Mesendoderm (in vitro differentiated cells): ENCODE measurements at regions not wholly inside any gene's neighbourhood (a gene's known extent, or its start where the extent isn't known, plus 50 kb on each side); places are given as distances from the start of the nearest gene placed in this dataset.

Experiments
- DNase-seq: peaks from one replicate; pipeline ENCODE4 v3.0.0; 2013
- H2AK5ac ChIP-seq: 2 replicates; pipeline ENCODE4 v1.6.1; 2013; ENCODE audit warnings: low read length, inconsistent platforms
- H2BK120ac ChIP-seq: 2 replicates; pipeline ENCODE4 v1.6.1; 2013; ENCODE audit warnings: low read depth, mild to moderate bottlenecking, low read length, moderate library complexity, mixed read lengths
- H2BK15ac ChIP-seq: replicated peaks from 2 replicates; pipeline ENCODE4 v1.6.1; 2013; ENCODE audit warnings: low read depth, mild to moderate bottlenecking, moderate library complexity
- H2BK5ac ChIP-seq: 2 replicates; pipeline ENCODE4 v1.6.1; 2013; ENCODE audit warnings: low read length, inconsistent platforms
- H3K18ac ChIP-seq: 2 replicates; pipeline ENCODE4 v1.6.1; 2013; ENCODE audit warnings: mild to moderate bottlenecking, low read length, mixed read lengths
- H3K23ac ChIP-seq: one replicate; pipeline ENCODE4 v1.6.1; 2013; ENCODE audit warnings: low read length
- H3K27ac ChIP-seq: 2 replicates; pipeline ENCODE4 v1.5.1; 2013; ENCODE audit warnings: low read depth, mild to moderate bottlenecking, inconsistent platforms, low read length, moderate library complexity
- H3K27me3 ChIP-seq: 2 replicates; pipeline ENCODE4 v1.6.1; 2013; ENCODE audit warnings: low read length, control low read depth, mild to moderate bottlenecking, inconsistent platforms; ENCODE audit not compliant: insufficient read depth, poor library complexity
- H3K36me3 ChIP-seq: 2 replicates; pipeline ENCODE4 v1.6.1; 2013; ENCODE audit warnings: low read length, inconsistent platforms; ENCODE audit not compliant: control insufficient read depth, insufficient read depth
- H3K4ac ChIP-seq: one replicate; pipeline ENCODE4 v1.6.1; 2013; ENCODE audit warnings: low read depth, mild to moderate bottlenecking, low read length, moderate library complexity
- H3K4me1 ChIP-seq: 2 replicates; pipeline ENCODE4 v1.6.1; 2013; ENCODE audit warnings: low read depth, low read length, inconsistent platforms; ENCODE audit not compliant: control insufficient read depth
- H3K4me2 ChIP-seq: 2 replicates; pipeline ENCODE4 v1.6.1; 2013; ENCODE audit warnings: low read length
- H3K4me3 ChIP-seq: 2 replicates; pipeline ENCODE4 v1.5.1; 2013; ENCODE audit warnings: mild to moderate bottlenecking, low read length
- H3K56ac ChIP-seq: one replicate; pipeline ENCODE4 v1.6.1; 2013; ENCODE audit warnings: low read length
- H3K79me1 ChIP-seq: 2 replicates; pipeline ENCODE4 v1.6.1; 2013; ENCODE audit warnings: low read length, inconsistent platforms
- H3K79me2 ChIP-seq: 2 replicates; pipeline ENCODE4 v1.6.1; 2013; ENCODE audit warnings: mild to moderate bottlenecking, low read length; ENCODE audit not compliant: control insufficient read depth, insufficient read depth
- H3K9ac ChIP-seq: 2 replicates; pipeline ENCODE4 v1.6.1; 2013; ENCODE audit warnings: low read length, inconsistent platforms
- H4K5ac ChIP-seq: one replicate; pipeline ENCODE4 v1.6.1; 2013; ENCODE audit warnings: low read length
- H4K8ac ChIP-seq: one replicate; pipeline ENCODE4 v1.6.1; 2013; ENCODE audit warnings: low read depth, mild to moderate bottlenecking, control low read depth, low read length, moderate library complexity
- WGBS: extraction: QIAGEN DNeasy Blood & Tissue Kit; methylation state at CpG from one replicate; pipeline ENCODE4 v1.1.7; 2013; ENCODE audit warnings: low lambda C conversion rate, missing lambda C conversion rate; ENCODE audit not compliant: insufficient coverage; ENCODE audit errors: extremely low coverage; 5-methylcytosine and 5-hydroxymethylcytosine counted together

DNA sequence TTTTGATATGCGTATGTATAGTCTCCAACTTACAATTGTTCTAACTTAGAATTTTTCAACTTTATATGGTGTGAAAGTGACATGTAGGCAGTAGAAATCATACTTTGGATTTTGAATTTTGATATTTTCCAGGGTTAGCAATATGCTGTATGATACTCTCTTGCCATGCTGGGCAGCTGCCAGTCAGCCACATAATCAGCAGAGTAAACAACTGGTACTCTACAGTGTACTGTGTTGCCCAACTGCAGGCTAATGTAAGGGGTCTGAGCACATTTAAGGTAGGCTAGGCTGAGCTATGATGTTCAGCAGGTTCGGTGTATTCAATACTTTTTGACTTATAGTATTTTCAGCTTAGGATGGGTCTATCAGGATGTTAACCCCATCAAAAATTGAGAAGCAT, 52.0 kb upstream of the RYK start:
- Histone ChIP-seq H3K79me2 (no peaks in the 10 kb centered on the region), H3K4ac (no peak overlapping the region), H3K9ac (no peak overlapping the region), H2BK15ac (no peak overlapping the region), H4K8ac (no peak overlapping the region), H3K27me3 (no peaks in the 10 kb centered on the region), H3K27ac (no peak overlapping the region), H3K23ac (no peak overlapping the region), H3K36me3 (no peaks in the 10 kb centered on the region), H3K18ac (no peak overlapping the region), H2AK5ac (no peak overlapping the region), H2BK5ac (no peak overlapping the region), H3K56ac (no peak overlapping the region), H3K4me1 (no peaks in the 10 kb centered on the region), H3K4me3 (no peak overlapping the region), H3K79me1 (no peaks in the 10 kb centered on the region), H4K5ac (no peak overlapping the region), H3K4me2 (no peak overlapping the region), H2BK120ac (no peak overlapping the region)
- no CpG with 5 or more reads among the region's 2 CpGs for WGBS
- no peak for DNase-seq

DNA sequence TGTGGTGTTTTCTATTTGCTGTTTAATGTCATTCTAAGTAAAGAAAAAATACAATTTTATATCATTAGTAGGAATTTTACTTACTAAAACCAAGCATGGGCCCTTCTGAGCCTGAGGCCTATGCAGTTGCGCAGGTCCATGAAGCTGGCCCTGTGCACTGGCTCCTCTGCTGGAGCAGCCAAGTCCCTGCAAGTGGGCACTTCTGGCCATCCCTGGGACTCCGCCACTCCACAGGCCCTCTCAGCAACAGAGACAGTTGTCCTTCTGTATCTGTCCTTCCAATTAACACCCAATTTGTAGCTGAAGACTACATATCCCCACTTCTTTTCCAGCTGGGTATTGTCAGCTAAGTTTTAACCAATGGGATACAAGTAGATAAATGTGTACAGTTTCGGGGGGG, 49.9 kb upstream of the RYK start:
- Histone ChIP-seq H3K18ac (no peak overlapping the region), H3K36me3 (no peaks in the 10 kb centered on the region), H3K79me1 (no peaks in the 10 kb centered on the region), H4K8ac (no peak overlapping the region), H3K27ac (no peak overlapping the region), H2BK15ac (no peak overlapping the region), H3K79me2 (no peaks in the 10 kb centered on the region), H2BK5ac (no peak overlapping the region), H2AK5ac (no peak overlapping the region), H3K56ac (no peak overlapping the region), H2BK120ac (no peak overlapping the region), H3K4me2 (no peak overlapping the region), H3K9ac (no peak overlapping the region), H3K4me1 (no peaks in the 10 kb centered on the region), H4K5ac (no peak overlapping the region), H3K23ac (no peak overlapping the region), H3K4me3 (no peak overlapping the region), H3K27me3 (no peaks in the 10 kb centered on the region), H3K4ac (no peak overlapping the region)
- WGBS, result no CpG with 5 or more reads among the region's 3 CpGs
- peak; percentile 90 for DNase-seq
